ENCODE measurements at regions not wholly inside any gene's neighbourhood (a gene's known extent, or its start where the extent isn't known, plus 50 kb on each side); places are given as distances from the start of the nearest gene placed in this dataset.

DNA sequence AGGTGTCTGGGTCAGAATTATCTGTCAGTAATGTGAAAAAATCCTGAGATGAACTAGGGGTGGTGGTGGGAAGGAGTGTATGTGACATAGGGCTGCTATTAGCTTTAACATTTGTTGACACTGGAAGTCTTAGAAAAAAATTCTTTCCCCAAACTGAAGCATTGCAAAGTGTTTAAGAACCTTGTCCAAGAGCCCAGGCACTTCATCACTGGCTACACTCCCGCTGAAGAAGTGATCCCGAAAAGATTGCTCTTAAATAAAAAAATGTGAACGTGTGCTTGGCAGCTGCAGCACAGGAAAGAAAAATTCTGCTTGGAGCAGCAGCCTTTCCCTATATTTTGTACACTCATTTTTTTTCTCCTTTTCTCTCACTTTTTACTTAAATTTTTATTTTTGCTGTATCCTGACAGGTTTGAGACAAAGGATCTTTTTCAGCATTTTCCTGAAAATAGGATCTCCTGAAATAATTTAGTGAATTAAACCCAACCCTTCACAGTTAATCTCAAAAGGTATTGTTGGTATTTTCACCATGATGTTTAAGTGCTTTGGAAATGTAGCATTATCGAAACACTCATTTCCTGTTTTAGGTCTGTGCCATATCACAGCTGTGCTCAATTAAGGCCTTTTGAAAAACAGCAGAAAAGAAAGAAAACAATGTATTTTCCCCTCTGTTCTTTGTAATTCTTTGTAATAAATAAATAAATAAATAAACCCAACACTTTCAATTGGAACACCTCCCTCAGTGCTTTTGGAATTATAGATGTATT, 477.6 kb downstream of the ZNF385D start:
- no peak overlapping the region for H3K4me3 ChIP-seq (ENCODE audit: low read depth, low read length)
- DNase-seq (ENCODE audit: low read depth), result no peak
- TF ChIP-seq POLR2A (IDR thresholded peaks at IDR 0.05; ENCODE audit: extremely low read depth, insufficient read length) (no peak), CTCF (IDR thresholded peaks at IDR 0.05; ENCODE audit: low read depth, low read length) (no peak), MYC (IDR thresholded peaks at IDR 0.05; ENCODE audit: low read depth, low read length) (no peak), MAX (IDR thresholded peaks at IDR 0.05; ENCODE audit: low read depth, low read length) (no peak)

GRCh38 chr3:21271606-21272016, 479.4 kb downstream of the ZNF385D start:
- TF ChIP-seq CTCF (IDR thresholded peaks at IDR 0.05; ENCODE audit: low read depth, low read length), result no peak
- no peak for TF ChIP-seq POLR2A (IDR thresholded peaks at IDR 0.05; ENCODE audit: extremely low read depth, insufficient read length)
- TF ChIP-seq MYC (IDR thresholded peaks at IDR 0.05; ENCODE audit: low read depth, low read length), result no peak
- no peak for TF ChIP-seq MAX (IDR thresholded peaks at IDR 0.05; ENCODE audit: low read depth, low read length)
- no peak for DNase-seq (ENCODE audit: low read depth)

GRCh38 chr3:21269882-21270281, 481.1 kb downstream of the ZNF385D start:
- no peak overlapping the region for H3K4me3 ChIP-seq (ENCODE audit: low read depth, low read length)
- TF ChIP-seq POLR2A (IDR thresholded peaks at IDR 0.05; ENCODE audit: extremely low read depth, insufficient read length) (no peak), MYC (IDR thresholded peaks at IDR 0.05; ENCODE audit: low read depth, low read length) (no peak)
- no peak for DNase-seq (ENCODE audit: low read depth)

More at GRCh38 chr3:21271606-21272016, 479.4 kb downstream of the ZNF385D start:
- H3K4me3 ChIP-seq (ENCODE audit: low read depth, low read length), result no peak overlapping the region

DNA sequence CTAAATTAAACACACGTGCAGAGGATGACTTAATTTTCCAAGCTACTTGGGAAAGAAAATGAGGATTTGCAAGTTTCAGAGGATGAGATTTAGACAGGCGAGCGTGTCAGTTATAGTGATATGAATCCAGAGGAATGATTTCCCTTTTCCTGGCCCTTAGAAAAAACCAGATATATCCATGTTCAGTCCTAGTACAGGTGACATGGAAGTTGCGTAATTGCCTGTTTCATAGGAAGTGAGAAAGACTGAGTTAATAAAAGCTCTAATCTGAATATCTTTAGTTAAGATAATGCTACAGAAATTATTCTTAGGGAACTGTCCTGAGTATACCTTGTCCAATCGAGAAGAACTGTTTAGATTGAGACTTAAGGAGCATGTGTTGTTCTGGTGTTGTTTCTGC, 490.5 kb downstream of the ZNF385D start:
- no peak overlapping the region for H3K4me3 ChIP-seq (ENCODE audit: low read depth, low read length)
- TF ChIP-seq MYC (IDR thresholded peaks at IDR 0.05; ENCODE audit: low read depth, low read length) (no peak), POLR2A (IDR thresholded peaks at IDR 0.05; ENCODE audit: extremely low read depth, insufficient read length) (no peak), CTCF (IDR thresholded peaks at IDR 0.05; ENCODE audit: low read depth, low read length) (no peak), MAX (IDR thresholded peaks at IDR 0.05; ENCODE audit: low read depth, low read length) (no peak)
- DNase-seq (ENCODE audit: low read depth), result no peak

GRCh38 chr3:21259896-21260295, 491.1 kb downstream of the ZNF385D start:
- DNase-seq (ENCODE audit: low read depth), result no peak
- TF ChIP-seq POLR2A (IDR thresholded peaks at IDR 0.05; ENCODE audit: extremely low read depth, insufficient read length) (no peak), CTCF (IDR thresholded peaks at IDR 0.05; ENCODE audit: low read depth, low read length) (no peak), MYC (IDR thresholded peaks at IDR 0.05; ENCODE audit: low read depth, low read length) (no peak), MAX (IDR thresholded peaks at IDR 0.05; ENCODE audit: low read depth, low read length) (no peak)
- H3K4me3 ChIP-seq (ENCODE audit: low read depth, low read length), result no peak overlapping the region

DNA sequence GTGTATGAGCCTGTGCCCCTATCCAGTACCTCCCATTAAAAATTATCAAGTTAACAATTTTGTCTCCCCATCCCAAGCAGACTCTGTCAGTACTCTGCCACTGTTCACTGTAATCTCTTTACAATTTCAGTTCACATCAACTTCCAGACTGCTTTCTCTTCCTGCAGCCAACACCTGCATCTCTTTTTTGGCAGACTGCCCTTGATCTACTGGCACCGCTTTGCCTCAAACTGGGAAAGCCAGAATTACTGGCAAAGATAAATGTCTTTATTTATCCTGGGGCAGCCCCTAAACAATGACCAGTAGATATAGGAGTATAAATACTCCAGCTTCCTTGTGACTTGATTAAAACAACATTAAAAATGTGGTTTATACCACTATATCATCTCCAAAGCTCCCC, 494.1 kb downstream of the ZNF385D start:
- DNase-seq (ENCODE audit: low read depth), result no peak
- no peak for TF ChIP-seq CTCF (IDR thresholded peaks at IDR 0.05; ENCODE audit: low read depth, low read length)
- no peak for TF ChIP-seq MAX (IDR thresholded peaks at IDR 0.05; ENCODE audit: low read depth, low read length)
- no peak for TF ChIP-seq POLR2A (IDR thresholded peaks at IDR 0.05; ENCODE audit: extremely low read depth, insufficient read length)
- TF ChIP-seq MYC (IDR thresholded peaks at IDR 0.05; ENCODE audit: low read depth, low read length), result no peak
- no peak overlapping the region for H3K4me3 ChIP-seq (ENCODE audit: low read depth, low read length)

All from NB4 (cell line).